ENCODE measurements at regions not wholly inside any gene's neighbourhood (a gene's known extent, or its start where the extent isn't known, plus 50 kb on each side); places are given as distances from the start of the nearest gene placed in this dataset.

GRCh38 chr3:193902607-193903511 lies 233.1 kb upstream of the HES1 start:
- Histone ChIP-seq H3K9me3 (ENCODE audit: control insufficient read depth in 4 of 4, low read length in 3 of 4) (no peaks in the 10 kb centered on the region), H3K27ac (ENCODE audit: low read depth in 1 of 2, low read length in 2 of 2) (no peak overlapping the region), H3K36me3 (ENCODE audit: control insufficient read depth in 4 of 4, insufficient read depth in 3 of 4, low read depth in 1 of 4, low read length in 3 of 4) (no peaks in the 10 kb centered on the region), H3K4me3 (ENCODE audit: low read depth in 1 of 3, low read length in 3 of 3) (no peak overlapping the region), H3K4me1 (ENCODE audit: control insufficient read depth in 4 of 4, insufficient read depth in 4 of 4, low read length in 3 of 4) (no peaks in the 10 kb centered on the region), H3K27me3 (ENCODE audit: control insufficient read depth in 4 of 4, insufficient read depth in 4 of 4, low read length in 3 of 4) (no peaks in the 10 kb centered on the region), H3K9ac (ENCODE audit: low read depth in 1 of 2, low read length in 2 of 2) (no peak overlapping the region)
- DNase-seq (ENCODE audit: low spot score): no peak
- TF ChIP-seq, protein P1, sequence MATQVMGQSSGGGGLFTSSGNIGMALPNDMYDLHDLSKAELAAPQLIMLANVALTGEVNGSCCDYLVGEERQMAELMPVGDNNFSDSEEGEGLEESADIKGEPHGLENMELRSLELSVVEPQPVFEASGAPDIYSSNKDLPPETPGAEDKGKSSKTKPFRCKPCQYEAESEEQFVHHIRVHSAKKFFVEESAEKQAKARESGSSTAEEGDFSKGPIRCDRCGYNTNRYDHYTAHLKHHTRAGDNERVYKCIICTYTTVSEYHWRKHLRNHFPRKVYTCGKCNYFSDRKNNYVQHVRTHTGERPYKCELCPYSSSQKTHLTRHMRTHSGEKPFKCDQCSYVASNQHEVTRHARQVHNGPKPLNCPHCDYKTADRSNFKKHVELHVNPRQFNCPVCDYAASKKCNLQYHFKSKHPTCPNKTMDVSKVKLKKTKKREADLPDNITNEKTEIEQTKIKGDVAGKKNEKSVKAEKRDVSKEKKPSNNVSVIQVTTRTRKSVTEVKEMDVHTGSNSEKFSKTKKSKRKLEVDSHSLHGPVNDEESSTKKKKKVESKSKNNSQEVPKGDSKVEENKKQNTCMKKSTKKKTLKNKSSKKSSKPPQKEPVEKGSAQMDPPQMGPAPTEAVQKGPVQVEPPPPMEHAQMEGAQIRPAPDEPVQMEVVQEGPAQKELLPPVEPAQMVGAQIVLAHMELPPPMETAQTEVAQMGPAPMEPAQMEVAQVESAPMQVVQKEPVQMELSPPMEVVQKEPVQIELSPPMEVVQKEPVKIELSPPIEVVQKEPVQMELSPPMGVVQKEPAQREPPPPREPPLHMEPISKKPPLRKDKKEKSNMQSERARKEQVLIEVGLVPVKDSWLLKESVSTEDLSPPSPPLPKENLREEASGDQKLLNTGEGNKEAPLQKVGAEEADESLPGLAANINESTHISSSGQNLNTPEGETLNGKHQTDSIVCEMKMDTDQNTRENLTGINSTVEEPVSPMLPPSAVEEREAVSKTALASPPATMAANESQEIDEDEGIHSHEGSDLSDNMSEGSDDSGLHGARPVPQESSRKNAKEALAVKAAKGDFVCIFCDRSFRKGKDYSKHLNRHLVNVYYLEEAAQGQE (IDR thresholded peaks at IDR 0.05): no peak
- TF ChIP-seq HNF4G (IDR thresholded peaks at IDR 0.05): no peak
- no peak for TF ChIP-seq ZBTB33 (IDR thresholded peaks at IDR 0.05)
- no peak for TF ChIP-seq CTCF (IDR thresholded peaks at IDR 0.05; ENCODE audit: low read depth, low read length, missing input control)
- TF ChIP-seq EGR1 (IDR thresholded peaks at IDR 0.05; ENCODE audit: low read depth in 2 of 2): no peak
- TF ChIP-seq MAX (IDR thresholded peaks at IDR 0.05): no peak
- no peak for TF ChIP-seq YY1 (IDR thresholded peaks at IDR 0.05)
- no peak for TF ChIP-seq SP1 (IDR thresholded peaks at IDR 0.05)
- no peak for TF ChIP-seq JUND (IDR thresholded peaks at IDR 0.05)
- TF ChIP-seq RXRA (IDR thresholded peaks at IDR 0.05): no peak
- TF ChIP-seq TAF1 (conservative IDR thresholded peaks at IDR 0.05): no peak
- TF ChIP-seq ATF3 (IDR thresholded peaks at IDR 0.05): no peak
- no peak for TF ChIP-seq GABPA (IDR thresholded peaks at IDR 0.05 in 1 of 2, conservative IDR thresholded peaks at IDR 0.05 in 1 of 2)
- no peak for TF ChIP-seq FOXA1 (IDR thresholded peaks at IDR 0.05)
- no peak for TF ChIP-seq RAD21 (IDR thresholded peaks at IDR 0.05)
- no peak for TF ChIP-seq HNF4A (conservative IDR thresholded peaks at IDR 0.05)
- TF ChIP-seq FOXA2 (IDR thresholded peaks at IDR 0.05): no peak
- TF ChIP-seq NR2F2 (IDR thresholded peaks at IDR 0.05): no peak
- 87% methylated on average over 14 of the region's 14 CpGs for WGBS

Data from liver (tissue), 8 donors.